ENCODE measurements at regions not wholly inside any gene's neighbourhood (a gene's known extent, or its start where the extent isn't known, plus 50 kb on each side); places are given as distances from the start of the nearest gene placed in this dataset.

DNA sequence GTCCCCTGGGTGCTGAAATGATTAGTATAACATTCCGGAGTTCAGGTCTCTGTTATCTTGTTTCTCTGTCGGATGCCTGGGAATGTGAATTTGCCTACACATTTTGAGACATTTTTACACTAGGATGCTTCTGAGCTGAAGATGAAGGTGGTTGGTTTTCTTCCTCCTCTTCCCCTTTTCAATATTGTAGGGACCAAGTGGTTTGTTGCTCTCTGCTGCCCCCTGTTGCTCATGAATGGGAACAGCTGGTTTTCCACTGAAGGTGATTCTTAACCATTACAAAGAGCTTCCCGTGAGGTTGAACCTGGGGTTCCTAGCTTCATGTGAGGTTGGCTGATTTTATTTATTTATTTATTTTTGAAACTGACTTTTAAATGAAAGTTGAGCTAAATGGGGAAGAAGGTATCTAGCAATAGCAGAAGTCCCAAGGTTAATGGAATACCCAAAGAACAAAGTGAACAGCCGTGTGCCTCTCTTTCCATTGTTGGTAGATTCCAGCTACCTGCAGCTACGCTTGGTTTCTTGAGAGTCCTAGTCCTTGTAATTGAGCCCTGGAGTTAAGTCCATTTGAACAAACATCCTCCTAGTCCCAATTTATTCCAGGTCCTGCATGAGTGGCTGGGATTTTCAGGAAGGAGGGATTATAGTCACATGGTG is 983.9 kb upstream of the EEF2KMT start:
- H3K4me3 ChIP-seq (ENCODE audit: low read length), result no peak overlapping the region
- peak; percentile 25 for DNase-seq (ENCODE audit: low read depth)
- TF ChIP-seq, protein P1, sequence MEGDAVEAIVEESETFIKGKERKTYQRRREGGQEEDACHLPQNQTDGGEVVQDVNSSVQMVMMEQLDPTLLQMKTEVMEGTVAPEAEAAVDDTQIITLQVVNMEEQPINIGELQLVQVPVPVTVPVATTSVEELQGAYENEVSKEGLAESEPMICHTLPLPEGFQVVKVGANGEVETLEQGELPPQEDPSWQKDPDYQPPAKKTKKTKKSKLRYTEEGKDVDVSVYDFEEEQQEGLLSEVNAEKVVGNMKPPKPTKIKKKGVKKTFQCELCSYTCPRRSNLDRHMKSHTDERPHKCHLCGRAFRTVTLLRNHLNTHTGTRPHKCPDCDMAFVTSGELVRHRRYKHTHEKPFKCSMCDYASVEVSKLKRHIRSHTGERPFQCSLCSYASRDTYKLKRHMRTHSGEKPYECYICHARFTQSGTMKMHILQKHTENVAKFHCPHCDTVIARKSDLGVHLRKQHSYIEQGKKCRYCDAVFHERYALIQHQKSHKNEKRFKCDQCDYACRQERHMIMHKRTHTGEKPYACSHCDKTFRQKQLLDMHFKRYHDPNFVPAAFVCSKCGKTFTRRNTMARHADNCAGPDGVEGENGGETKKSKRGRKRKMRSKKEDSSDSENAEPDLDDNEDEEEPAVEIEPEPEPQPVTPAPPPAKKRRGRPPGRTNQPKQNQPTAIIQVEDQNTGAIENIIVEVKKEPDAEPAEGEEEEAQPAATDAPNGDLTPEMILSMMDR (IDR thresholded peaks at IDR 0.05; ENCODE audit: insufficient read depth, low read depth, low read length, missing control alignments), result peak; percentile 64

- DNase-seq (ENCODE audit: low read depth), result no peak
- TF ChIP-seq, protein P1 (IDR thresholded peaks at IDR 0.05; ENCODE audit: insufficient read depth, low read depth, low read length, missing control alignments), result no peak
- no peak overlapping the region for H3K4me3 ChIP-seq (ENCODE audit: low read length)
Measured at GRCh38 chr16:6076631-6077030, 979.0 kb upstream of the EEF2KMT start.

- TF ChIP-seq, protein P1 (IDR thresholded peaks at IDR 0.05; ENCODE audit: insufficient read depth, low read depth, low read length, missing control alignments), result no peak
- no peak overlapping the region for H3K4me3 ChIP-seq (ENCODE audit: low read length)
- no peak for DNase-seq (ENCODE audit: low read depth)
Measured at GRCh38 chr16:6068063-6068462, 970.5 kb upstream of the EEF2KMT start.

GRCh38 chr16:6066652-6067051 is 969.1 kb upstream of the EEF2KMT start:
- DNase-seq (ENCODE audit: low read depth), result no peak
- no peak overlapping the region for H3K4me3 ChIP-seq (ENCODE audit: low read length)
- TF ChIP-seq, protein P1 (IDR thresholded peaks at IDR 0.05; ENCODE audit: insufficient read depth, low read depth, low read length, missing control alignments), result no peak

GRCh38 chr16:6063526-6063925 is 965.9 kb upstream of the EEF2KMT start:
- TF ChIP-seq, protein P1 (IDR thresholded peaks at IDR 0.05; ENCODE audit: insufficient read depth, low read depth, low read length, missing control alignments), result no peak
- no peak for DNase-seq (ENCODE audit: low read depth)
- H3K4me3 ChIP-seq (ENCODE audit: low read length), result no peak overlapping the region

DNA sequence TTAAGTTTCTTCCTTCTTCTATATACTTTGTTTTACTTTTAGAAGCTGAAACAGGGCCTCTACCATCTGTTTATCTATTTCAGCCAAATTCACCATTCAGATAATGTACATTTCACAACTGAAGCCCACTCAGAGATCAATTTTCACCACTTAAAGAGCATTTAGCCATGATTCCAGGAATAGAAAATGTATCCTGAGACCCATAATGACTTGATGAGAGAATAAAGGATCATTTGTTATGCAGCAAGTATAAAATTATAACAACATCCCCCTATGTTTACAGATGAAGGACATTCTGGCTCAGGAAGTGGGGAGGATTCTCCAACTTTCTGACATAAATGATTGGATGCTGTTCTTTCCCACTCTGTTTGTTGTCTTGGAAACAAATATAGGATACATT is 962.1 kb upstream of the EEF2KMT start:
- H3K4me3 ChIP-seq (ENCODE audit: low read length), result no peak overlapping the region
- no peak for DNase-seq (ENCODE audit: low read depth)
- TF ChIP-seq, protein P1 (IDR thresholded peaks at IDR 0.05; ENCODE audit: insufficient read depth, low read depth, low read length, missing control alignments), result no peak

DNA sequence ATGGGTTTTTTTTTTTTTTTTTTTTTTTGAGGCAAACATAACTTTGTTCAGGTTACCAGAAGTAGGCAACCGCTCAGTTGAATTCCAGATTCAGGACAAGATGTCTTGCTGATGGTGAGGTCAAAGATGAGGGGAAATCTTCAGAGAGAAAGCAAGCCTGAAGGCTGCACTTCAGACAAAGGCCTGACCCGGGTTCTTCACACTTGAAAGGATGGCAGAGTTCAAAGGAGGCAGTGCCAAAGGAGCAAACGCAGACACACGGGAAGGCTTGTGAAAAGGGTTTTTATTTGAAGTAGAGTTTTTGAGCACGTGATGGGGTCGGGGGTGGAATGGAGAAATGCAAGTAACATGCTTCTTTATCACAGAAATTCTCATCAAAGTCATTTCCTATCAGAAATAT is 960.2 kb upstream of the EEF2KMT start:
- TF ChIP-seq, protein P1 (IDR thresholded peaks at IDR 0.05; ENCODE audit: insufficient read depth, low read depth, low read length, missing control alignments), result no peak
- H3K4me3 ChIP-seq (ENCODE audit: low read length), result no peak overlapping the region
- no peak for DNase-seq (ENCODE audit: low read depth)

All from epithelial cell of esophagus (primary cell).